Endodermal cell (in vitro differentiated cells): ENCODE measurements at regions not wholly inside any gene's neighbourhood (a gene's known extent, or its start where the extent isn't known, plus 50 kb on each side); places are given as distances from the start of the nearest gene placed in this dataset.
A peak's percentile ranks its signal among the peaks of the same experiment; 100 is the strongest.

Source experiments
- DNase-seq: peaks from one replicate; pipeline ENCODE4 v3.0.0-alpha.2; 2017
- H3K27ac ChIP-seq: 2 replicates; pipeline ENCODE4 v1.5.1; 2013; ENCODE audit warnings: mild to moderate bottlenecking, low read depth, low read length, moderate library complexity
- H3K27me3 ChIP-seq: 2 replicates; pipeline ENCODE4 v1.6.1; 2013; ENCODE audit warnings: mild to moderate bottlenecking, low read length, moderate library complexity; ENCODE audit not compliant: insufficient read depth, control insufficient read depth, poor library complexity, severe bottlenecking
- H3K36me3 ChIP-seq: 2 replicates; pipeline ENCODE4 v1.7.0; 2013; ENCODE audit warnings: mild to moderate bottlenecking, low read length, moderate library complexity; ENCODE audit not compliant: control insufficient read depth, insufficient read depth
- H3K4me1 ChIP-seq: one replicate; pipeline ENCODE4 v1.7.0; 2013; ENCODE audit warnings: low read length; ENCODE audit not compliant: control insufficient read depth, insufficient read depth
- H3K4me3 ChIP-seq: 2 replicates; pipeline ENCODE4 v1.5.1; 2013; ENCODE audit warnings: mild to moderate bottlenecking, low read length, moderate library complexity
- H3K9ac ChIP-seq: 2 replicates; pipeline ENCODE4 v1.6.1; 2013; ENCODE audit warnings: mild to moderate bottlenecking, low read length, moderate library complexity; ENCODE audit not compliant: poor library complexity, severe bottlenecking; ENCODE audit errors: extremely low read depth
- H3K9me3 ChIP-seq: 2 replicates; pipeline ENCODE4 v1.6.1; 2013; ENCODE audit warnings: mild to moderate bottlenecking, low read length, moderate library complexity; ENCODE audit not compliant: control insufficient read depth
- H3K27ac Mint-ChIP-seq: 2 replicates; pipeline ENCODE4 v1.8.0; 2020; ENCODE audit warnings: mixed read lengths
- H3K27me3 Mint-ChIP-seq: 2 replicates; pipeline ENCODE4 v1.8.0; 2021; ENCODE audit warnings: mild to moderate bottlenecking, mixed read lengths; ENCODE audit not compliant: insufficient read depth
- H3K36me3 Mint-ChIP-seq: 2 replicates; pipeline ENCODE4 v1.8.0; 2020; ENCODE audit warnings: low read depth, mixed read lengths
- H3K4me1 Mint-ChIP-seq: 2 replicates; pipeline ENCODE4 v1.8.0; 2020; ENCODE audit warnings: mixed read lengths
- H3K4me3 Mint-ChIP-seq: 2 replicates; pipeline ENCODE4 v1.8.0; 2020; ENCODE audit warnings: mild to moderate bottlenecking, moderate library complexity, mixed read lengths
- H3K9me3 Mint-ChIP-seq: 2 replicates; pipeline ENCODE4 v1.8.0; 2020; ENCODE audit warnings: mild to moderate bottlenecking, mixed read lengths
- WGBS, 2 experiments: methylation state at CpG; one replicate each; pipeline versions ENCODE4 v1.1.5 to v1.1.7; 2013; ENCODE audit warnings: missing lambda C conversion rate in 2 of 2, mixed read lengths in 1 of 2; ENCODE audit not compliant: insufficient coverage in 1 of 2, insufficient read length in 1 of 2; 5-methylcytosine and 5-hydroxymethylcytosine counted together
- TF ChIP-seq, protein P1 (sequence below): fragments of 200-600 bp; sonication (generic); conservative IDR thresholded peaks from 2 replicates; pipeline ENCODE4 v1.5.0; 2021; ENCODE audit warnings: antibody characterized with exemption, mild to moderate bottlenecking

DNA sequence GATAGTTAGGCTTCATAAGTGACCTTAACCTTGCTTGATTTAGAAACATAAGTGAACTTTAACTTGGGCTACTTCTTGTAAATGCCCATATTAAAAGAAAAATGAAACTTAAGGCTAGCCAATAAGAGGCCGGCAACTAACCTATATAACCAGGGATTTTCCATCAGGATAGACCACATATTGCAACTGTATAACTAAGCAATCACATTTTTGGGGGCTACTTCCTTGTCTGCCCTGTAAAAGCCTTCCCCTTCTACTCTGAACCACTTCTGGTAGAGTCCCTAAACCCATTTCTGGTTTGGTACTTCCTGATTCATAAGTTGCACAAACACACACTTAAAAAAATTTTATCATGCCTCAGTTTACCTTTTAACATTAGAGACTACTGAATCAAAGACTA, 150.9 kb upstream of the UBE2E2 start:
- Mint-ChIP-seq H3K27me3 (no peaks in the 10 kb centered on the region), H3K4me1 (no peaks in the 10 kb centered on the region), H3K36me3 (no peaks in the 10 kb centered on the region), H3K27ac (no peak overlapping the region), H3K4me3 (no peak overlapping the region), H3K9me3 (peaks cover 13% of the 10 kb centered on the region)
- Histone ChIP-seq H3K9me3 (peaks cover 6% of the 10 kb centered on the region), H3K4me3 (no peak overlapping the region), H3K27ac (no peak overlapping the region), H3K9ac (no peak overlapping the region), H3K27me3 (no peaks in the 10 kb centered on the region), H3K36me3 (no peaks in the 10 kb centered on the region), H3K4me1 (no peaks in the 10 kb centered on the region)
- no peak for DNase-seq
- TF ChIP-seq, protein P1, sequence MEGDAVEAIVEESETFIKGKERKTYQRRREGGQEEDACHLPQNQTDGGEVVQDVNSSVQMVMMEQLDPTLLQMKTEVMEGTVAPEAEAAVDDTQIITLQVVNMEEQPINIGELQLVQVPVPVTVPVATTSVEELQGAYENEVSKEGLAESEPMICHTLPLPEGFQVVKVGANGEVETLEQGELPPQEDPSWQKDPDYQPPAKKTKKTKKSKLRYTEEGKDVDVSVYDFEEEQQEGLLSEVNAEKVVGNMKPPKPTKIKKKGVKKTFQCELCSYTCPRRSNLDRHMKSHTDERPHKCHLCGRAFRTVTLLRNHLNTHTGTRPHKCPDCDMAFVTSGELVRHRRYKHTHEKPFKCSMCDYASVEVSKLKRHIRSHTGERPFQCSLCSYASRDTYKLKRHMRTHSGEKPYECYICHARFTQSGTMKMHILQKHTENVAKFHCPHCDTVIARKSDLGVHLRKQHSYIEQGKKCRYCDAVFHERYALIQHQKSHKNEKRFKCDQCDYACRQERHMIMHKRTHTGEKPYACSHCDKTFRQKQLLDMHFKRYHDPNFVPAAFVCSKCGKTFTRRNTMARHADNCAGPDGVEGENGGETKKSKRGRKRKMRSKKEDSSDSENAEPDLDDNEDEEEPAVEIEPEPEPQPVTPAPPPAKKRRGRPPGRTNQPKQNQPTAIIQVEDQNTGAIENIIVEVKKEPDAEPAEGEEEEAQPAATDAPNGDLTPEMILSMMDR = no peak
- WGBS, 2 experiments = 89 to 94% methylated on average over 1 of the region's 1 CpG

DNA sequence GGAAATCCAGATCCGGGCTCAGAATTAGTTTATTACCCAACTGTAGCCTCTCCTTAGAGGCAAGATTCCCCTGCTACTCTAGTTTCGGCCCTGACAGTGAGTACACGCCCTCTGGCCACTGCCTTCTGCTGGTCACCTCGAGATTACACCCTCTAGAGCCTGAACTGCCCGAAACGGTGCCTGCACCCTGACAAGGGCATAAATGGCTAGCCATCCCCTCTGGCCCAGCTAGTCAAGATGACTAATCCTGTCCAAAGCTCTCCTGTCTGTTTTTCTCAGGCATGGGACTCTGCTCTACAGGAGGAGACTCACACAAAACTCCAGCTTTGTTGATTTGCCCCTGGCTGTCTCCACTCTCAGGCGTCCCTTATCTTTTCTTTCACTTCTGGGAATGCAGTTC, 150.5 kb upstream of the UBE2E2 start:
- H3K4me1 Mint-ChIP-seq = no peaks in the 10 kb centered on the region
- Histone ChIP-seq H3K4me3 (no peak overlapping the region), H3K36me3 (no peaks in the 10 kb centered on the region), H3K9ac (no peak overlapping the region), H3K27me3 (no peaks in the 10 kb centered on the region), H3K4me1 (no peaks in the 10 kb centered on the region), H3K27ac (no peak overlapping the region), H3K9me3 (peaks cover 2% of the 10 kb centered on the region)
- H3K27ac Mint-ChIP-seq = no peak overlapping the region
- peak; percentile 80 for DNase-seq
- H3K36me3 Mint-ChIP-seq = no peaks in the 10 kb centered on the region
- no peak overlapping the region for H3K4me3 Mint-ChIP-seq
- peaks cover 10% of the 10 kb centered on the region for H3K9me3 Mint-ChIP-seq
- no peaks in the 10 kb centered on the region for H3K27me3 Mint-ChIP-seq
- 86 to 92% methylated on average over 5 to 7 of the region's 7 CpGs for WGBS, 2 experiments
- TF ChIP-seq, protein P1 = peak; percentile 70

DNA sequence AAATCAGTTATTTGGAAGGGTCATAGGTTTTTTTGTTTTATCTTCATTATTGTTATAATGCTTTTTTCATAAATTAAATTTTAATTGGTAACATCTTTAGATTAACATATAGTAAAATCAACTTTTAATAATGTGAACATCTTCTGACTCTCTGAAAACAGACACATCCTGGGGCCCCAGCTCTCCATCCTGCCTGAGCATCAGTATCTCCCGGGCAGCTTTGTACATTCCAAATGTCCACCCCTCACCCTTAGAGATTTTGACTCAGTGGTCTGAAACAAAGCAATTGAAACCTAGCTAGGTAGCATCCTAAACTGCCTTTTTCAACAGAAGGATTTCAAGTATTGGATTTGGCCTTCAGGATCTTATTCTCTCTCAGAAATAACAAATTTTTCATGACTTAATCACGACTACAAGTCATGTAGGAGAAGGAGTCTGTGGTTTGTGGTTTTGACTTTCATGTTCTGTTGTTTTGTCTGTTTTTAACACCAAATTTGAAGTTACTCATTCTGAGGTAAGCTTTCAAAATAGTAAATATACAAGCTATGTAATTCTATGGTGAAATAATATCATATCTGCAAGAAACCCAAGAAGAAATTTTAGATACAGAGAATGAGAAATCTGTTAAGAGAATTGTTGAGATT, 147.3 kb upstream of the UBE2E2 start:
- no peak overlapping the region for H3K9ac ChIP-seq
- Mint-ChIP-seq H3K27me3 (no peaks in the 10 kb centered on the region), H3K36me3 (no peaks in the 10 kb centered on the region), H3K4me1 (no peaks in the 10 kb centered on the region), H3K4me3 (no peak overlapping the region), H3K9me3 (peaks cover 10% of the 10 kb centered on the region), H3K27ac (no peak overlapping the region)
- no peak overlapping the region for H3K27ac ChIP-seq
- no peaks in the 10 kb centered on the region for H3K9me3 ChIP-seq
- H3K4me3 ChIP-seq = no peak overlapping the region
- no peaks in the 10 kb centered on the region for H3K27me3 ChIP-seq
- WGBS, 2 experiments = 95 to 100% methylated on average over 1 to 2 of the region's 2 CpGs
- no peaks in the 10 kb centered on the region for H3K4me1 ChIP-seq
- DNase-seq = no peak
- H3K36me3 ChIP-seq = no peaks in the 10 kb centered on the region
- TF ChIP-seq, protein P1 = no peak
